ENCODE measurements at regions not wholly inside any gene's neighbourhood (a gene's known extent, or its start where the extent isn't known, plus 50 kb on each side); places are given as distances from the start of the nearest gene placed in this dataset.

GRCh38 chr6:121635355-121635754, 199.9 kb downstream of the GJA1 start:
- no peak for TF ChIP-seq TAF1 (IDR thresholded peaks at IDR 0.05; ENCODE audit: borderline replicate concordance, insufficient read depth, low read length)
- TF ChIP-seq FOXP2 (optimal IDR thresholded peaks at IDR 0.05; ENCODE audit: borderline replicate concordance, extremely low read depth, extremely low read length, insufficient read depth) = no peak
- no peak for TF ChIP-seq REST (IDR thresholded peaks at IDR 0.05; ENCODE audit: insufficient read depth in 1 of 2, low read depth in 2 of 2, low read length in 2 of 2)
- TF ChIP-seq POLR2AphosphoS5 (IDR thresholded peaks at IDR 0.05; ENCODE audit: low read depth, low read length) = no peak
- TF ChIP-seq SIN3A (IDR thresholded peaks at IDR 0.05; ENCODE audit: borderline replicate concordance, insufficient read depth, low read length) = no peak

All from PFSK-1 (cell line).